Retina (tissue), 1 donor: ENCODE measurements at regions not wholly inside any gene's neighbourhood (a gene's known extent, or its start where the extent isn't known, plus 50 kb on each side); places are given as distances from the start of the nearest gene placed in this dataset.
"Not testable (repeated sequence)": the region's sequence is repeated elsewhere in the genome, so short reads cannot be mapped to it uniquely, and the experiment has no call there.

Experiments used
- DNase-seq: peaks from one replicate; pipeline ENCODE4 v3.0.0-alpha.2; 2016

DNA sequence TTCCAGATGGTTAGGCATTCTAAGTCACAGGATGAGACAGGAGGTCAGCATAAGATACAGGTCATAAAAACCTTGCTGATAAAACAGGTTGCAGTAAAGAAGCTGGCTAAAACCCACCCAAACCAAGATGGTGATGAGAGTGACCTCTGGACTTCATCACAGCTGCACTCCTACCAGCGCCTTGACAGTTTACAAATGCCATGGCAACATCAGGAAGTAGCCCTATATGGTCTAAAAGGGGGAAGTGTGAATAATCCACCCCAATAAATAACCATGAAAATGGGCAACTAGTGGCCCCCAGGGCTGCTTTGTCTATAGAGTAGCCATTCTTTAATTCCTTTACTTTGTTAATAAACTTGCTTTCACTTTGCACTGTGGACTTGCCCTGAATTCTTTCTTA lies 1448.4 kb downstream of the KCNT2 start:
- not testable (repeated sequence) for DNase-seq

DNA sequence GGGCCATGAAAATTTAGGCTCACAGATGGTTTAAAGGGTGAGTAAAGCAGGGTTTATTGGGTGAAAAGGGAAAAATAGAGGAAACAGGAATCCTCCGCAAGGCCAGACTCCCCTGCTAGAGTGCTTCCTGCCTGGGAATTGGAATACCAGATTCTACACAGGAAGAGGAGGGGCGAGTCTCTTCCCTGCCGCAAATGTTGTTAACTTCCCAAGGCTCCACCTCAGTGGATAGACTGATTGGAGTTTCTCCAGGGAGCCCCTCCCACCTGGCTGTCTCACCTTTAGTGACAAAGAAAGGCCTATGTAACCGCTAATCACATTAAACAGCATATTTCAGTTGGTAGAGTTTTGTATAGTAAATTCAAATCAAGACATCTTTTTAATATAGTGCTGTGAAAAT lies 1450.1 kb downstream of the KCNT2 start:
- DNase-seq = no peak

DNA sequence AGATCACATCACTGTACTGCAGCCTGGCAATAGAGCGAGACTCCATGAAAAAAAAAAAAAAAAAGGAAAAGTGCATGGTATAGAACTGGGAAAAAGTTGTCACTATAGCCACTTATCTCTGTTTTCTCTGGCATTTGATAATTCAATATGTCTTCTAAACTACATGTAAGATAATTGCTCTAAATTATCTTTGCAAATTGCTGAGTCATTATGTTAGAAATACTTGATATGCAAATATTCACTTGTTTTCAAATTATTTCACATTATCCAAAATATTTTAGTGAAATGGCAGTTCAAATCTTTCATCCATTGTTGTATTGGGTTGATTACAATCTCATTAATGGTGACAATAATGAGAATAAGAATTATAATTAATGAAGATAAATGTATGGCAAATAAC lies 1455.1 kb downstream of the KCNT2 start:
- DNase-seq = no peak

GRCh38 chr1:195150768-195151167 lies 1457.5 kb downstream of the KCNT2 start:
- no peak for DNase-seq

GRCh38 chr1:195141294-195141693 lies 1466.9 kb downstream of the KCNT2 start:
- DNase-seq = no peak

DNA sequence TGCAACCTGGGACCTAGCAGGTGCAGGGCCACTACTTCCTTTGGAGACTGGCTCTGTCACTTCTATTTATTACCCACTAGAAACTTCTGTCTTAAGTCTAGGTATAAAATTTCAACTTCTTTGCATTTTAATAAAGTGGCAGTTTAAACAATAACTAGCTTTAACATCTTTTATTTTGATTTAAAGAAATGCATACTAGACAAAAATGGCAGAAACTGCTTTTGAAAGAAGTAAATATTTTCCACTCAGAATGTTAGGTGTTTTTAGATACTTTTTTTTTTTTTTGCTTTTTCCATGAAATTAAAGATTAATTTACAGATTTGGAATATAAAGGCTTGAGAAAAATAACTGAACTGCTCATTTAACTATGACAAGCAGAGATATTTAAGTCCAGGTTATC lies 1477.6 kb downstream of the KCNT2 start:
- DNase-seq = no peak

DNA sequence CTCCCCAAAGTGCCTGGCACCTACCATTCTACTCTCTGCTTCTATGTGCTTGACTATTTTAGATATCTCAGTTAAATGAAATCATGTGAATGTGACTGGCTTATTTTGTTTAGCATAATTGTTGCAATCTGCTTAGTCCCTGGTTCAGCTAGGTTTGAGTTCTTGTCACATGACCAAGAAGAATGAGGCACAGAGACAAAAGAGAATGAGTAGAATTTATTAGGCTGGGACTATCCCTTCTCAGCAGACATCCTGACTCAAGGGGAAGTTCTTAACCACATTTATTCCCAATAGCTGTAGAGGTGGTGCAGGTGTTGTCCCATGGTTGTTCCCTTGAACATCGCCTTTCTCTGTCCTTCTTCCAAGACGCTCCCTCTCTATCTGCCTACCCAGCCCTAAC lies 1485.7 kb downstream of the KCNT2 start:
- no peak for DNase-seq

DNA sequence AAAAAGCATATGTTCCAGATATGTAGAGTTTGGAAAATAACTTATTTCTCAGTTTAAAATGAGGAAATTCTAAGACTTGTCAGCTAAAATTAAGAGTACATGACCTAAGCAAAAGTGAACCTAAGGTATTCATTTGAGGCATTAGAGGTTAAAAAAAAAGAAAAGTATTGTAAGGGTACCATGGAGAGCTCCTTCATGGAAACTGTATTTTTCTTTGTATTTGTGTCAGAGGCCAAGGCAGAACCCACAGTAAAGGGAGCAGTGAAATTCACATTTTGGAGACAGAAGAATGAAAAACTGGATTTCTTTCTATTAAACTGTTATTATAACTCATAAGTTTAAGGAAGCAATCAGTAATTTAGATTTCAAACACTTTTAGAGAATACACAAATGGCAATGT lies 1494.8 kb downstream of the KCNT2 start:
- DNase-seq = no peak

DNA sequence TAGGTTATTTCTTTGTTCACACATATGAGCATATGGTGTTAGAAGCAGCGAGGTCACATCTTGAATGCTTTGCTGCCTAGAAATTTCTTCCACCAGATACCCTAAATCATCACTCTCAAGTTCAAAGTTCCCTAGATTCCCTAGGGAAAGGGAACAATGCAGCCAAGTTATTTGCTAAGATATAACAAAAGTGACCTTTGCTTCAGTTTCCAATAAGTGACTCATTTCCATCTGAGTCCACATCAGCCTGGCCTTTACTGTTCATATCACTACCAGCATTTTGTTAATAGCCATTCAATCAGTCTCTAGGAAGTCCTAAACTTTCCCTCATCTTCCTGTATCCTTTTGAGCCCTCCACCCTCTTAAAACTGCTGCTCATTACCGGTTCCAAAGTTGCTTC lies 1502.5 kb downstream of the KCNT2 start:
- no peak for DNase-seq

DNA sequence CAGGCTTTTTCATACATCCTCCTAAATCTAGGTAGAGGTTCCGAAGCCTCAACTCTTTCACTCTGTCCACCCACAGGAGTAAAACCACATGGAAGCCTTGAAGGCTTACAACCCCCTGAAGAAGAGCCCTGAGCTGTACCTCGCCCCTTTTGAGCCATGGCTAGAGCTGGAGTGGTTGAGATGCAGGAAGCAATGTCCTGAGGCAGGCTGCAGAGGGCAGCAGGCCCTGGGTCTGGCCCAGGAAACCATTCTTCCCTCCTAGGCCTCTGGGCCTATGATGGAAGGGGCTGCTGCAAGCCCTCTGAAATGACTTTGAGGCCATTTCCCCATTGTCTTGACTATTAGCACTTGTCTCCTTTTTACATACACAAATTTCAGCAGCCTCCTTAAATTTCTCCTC lies 1503.0 kb downstream of the KCNT2 start:
- DNase-seq = no peak

GRCh38 chr1:195097316-195097715 lies 1510.9 kb downstream of the KCNT2 start:
- no peak for DNase-seq

- no peak for DNase-seq
Observed at GRCh38 chr1:195096051-195096521, 1512.2 kb downstream of the KCNT2 start.

GRCh38 chr1:195085196-195085595 lies 1523.0 kb downstream of the KCNT2 start:
- DNase-seq = no peak

DNA sequence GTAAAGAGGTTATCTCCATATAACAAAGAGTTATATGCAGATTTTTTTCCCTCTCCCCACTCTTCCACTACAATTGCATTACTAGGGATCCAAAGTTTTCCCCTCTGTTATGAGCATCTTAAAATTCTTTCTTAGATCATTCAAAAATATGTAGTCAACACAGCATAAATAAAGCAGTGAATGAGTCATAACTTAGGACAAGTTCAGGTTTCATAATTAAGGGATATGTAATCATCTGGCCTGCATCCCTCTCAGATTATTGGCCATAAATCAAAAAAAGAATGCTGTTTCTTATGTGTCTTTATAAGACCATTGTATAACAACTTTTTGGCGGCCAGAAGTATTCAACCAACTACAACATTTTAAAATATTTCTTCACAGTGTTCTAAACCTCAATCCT lies 1526.1 kb downstream of the KCNT2 start:
- DNase-seq = no peak

GRCh38 chr1:195076682-195077081 lies 1531.6 kb downstream of the KCNT2 start:
- DNase-seq = no peak

DNA sequence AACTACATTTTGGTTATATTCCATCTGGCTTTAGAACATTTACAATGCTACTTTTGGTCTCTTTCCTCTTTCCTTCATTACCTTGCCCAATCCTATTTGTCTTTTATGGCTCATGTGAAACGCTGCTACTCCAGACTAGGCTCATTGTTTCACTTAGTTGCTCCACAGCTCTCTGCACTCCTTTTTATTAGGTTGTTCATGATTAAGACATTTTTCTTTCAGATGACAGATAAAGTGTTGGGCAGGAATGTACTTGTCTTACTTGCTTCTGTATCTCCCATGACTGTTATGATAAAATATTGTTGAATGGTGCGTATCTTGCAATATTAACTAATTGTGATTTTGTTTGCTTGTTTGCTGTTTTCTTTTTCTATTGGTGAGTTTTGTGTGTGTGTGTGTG lies 1532.3 kb downstream of the KCNT2 start:
- no peak for DNase-seq

DNA sequence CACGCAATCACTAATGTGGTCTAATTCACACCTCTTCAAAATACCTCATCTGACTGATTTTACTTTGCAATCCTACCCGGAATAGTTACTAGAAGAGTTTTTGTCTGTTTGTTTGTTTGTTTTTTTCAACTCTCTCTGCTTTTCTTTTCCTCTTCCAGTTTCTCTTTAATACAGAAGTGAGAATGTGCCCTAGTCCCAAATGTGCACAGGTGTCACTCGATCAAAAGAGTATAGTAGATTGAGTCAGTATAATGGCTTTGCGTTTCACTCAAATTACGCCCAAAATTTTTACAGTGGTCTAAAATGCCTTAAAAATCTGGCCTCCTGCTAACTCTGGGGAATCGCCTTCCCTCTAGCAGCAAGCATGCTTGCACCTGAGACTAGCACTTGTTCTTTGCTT lies 1536.8 kb downstream of the KCNT2 start:
- no peak for DNase-seq

DNA sequence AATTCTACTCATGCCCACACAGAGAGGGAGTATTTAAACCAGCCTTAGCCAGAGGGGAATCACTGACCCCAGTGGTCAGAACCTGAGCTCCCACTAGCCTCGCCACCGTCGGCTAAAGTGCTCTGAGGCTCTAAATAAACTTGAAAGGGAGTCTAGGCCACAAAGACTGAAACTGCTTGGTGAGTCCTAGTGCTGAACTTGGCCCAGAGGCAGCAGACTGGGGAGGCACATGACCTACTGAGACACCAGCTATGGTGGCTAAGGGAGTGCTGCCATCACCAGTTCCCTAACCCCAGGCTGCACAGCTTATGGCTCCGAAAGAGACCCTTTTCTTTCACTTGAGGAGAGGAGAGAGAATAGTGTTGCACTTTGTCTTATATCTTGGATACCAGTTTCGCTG lies 1542.8 kb downstream of the KCNT2 start:
- DNase-seq = no peak

- DNase-seq = no peak
Observed at GRCh38 chr1:195064358-195064757, 1543.9 kb downstream of the KCNT2 start.

- DNase-seq = no peak
Observed at GRCh38 chr1:195054217-195054687, 1554.0 kb downstream of the KCNT2 start.

DNA sequence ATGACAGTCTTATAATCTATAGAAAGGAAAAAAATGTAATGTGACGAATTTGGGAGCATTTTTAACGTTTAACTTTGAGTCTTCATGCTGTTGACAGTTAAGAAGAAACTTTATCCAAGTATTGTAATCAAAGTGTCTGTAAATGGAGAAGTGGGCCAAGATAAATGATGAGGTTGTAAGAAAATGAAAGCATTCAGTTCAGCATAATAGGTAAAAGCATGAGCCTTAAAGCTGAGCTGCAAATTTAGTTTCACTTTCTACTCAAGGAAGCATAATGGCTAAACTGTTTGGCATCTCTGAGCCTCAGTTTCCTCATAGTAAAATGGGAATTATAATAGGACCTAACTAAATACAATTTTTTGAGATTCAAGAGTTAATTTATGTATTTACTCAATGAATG lies 1554.8 kb downstream of the KCNT2 start:
- no peak for DNase-seq

DNA sequence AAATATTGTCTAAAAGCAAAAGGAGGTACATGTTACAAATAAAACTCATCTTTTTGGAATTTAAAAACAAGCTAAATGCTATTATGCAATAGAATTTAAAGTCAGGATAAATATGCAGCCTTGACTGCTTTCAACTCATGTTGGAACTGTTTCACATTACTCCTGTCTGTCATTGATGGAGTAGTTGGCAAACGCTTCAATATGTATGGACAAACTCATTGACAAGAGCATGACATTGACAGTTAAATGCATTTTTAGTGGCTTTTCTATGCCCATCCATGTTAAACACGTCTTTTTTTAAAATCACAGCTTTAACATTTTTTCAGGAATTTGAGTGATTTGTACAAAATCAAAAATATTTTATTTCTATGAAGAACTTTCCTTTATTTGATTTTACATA lies 1560.5 kb downstream of the KCNT2 start:
- DNase-seq = no peak

GRCh38 chr1:195045072-195045471 lies 1563.2 kb downstream of the KCNT2 start:
- no peak for DNase-seq

- no peak for DNase-seq
Observed at GRCh38 chr1:195030793-195031192, 1577.4 kb downstream of the KCNT2 start.

DNA sequence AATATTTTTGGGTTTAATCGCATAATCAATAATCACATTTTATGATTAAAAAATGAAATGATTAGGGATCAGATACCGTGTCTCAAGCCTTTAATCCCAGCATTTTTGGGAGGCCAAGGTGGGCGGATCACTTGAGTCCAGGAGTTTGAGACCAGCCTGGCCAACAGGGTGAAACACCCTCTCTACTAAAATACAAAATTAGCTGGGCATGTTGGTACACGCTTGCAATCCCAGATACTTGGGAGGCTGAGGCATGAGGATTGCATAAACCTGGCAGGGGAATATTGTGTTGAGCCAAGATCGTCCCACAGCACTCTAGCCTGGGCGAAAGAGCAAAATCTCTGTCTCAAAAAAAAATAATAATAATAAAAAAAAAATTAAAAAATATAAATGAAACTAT lies 1581.4 kb downstream of the KCNT2 start:
- no peak for DNase-seq

GRCh38 chr1:195019385-195019784 lies 1588.9 kb downstream of the KCNT2 start:
- DNase-seq = no peak
